Right lobe of liver (tissue), 4 donors: ENCODE measurements at regions not wholly inside any gene's neighbourhood (a gene's known extent, or its start where the extent isn't known, plus 50 kb on each side); places are given as distances from the start of the nearest gene placed in this dataset.

Experiments
- POLR2A ChIP-seq: fragments of 450-650 bp; IDR thresholded peaks from one replicate; pipeline ENCODE4 v1.6.1; 2017; ENCODE audit warnings: antibody characterized with exemption, mild to moderate bottlenecking
- TF ChIP-seq, protein P1 (sequence below), 4 donors: fragments of 200-600 bp in 3 of 4; fragments of 450-650 bp in 1 of 4; IDR thresholded peaks; one replicate each; pipeline versions ENCODE4 v1.5.1 to v1.8.0; 2016 to 2022; ENCODE audit warnings: antibody characterized with exemption in 4 of 4, mild to moderate bottlenecking in 2 of 4
- donor health status: DM: no; HTN: no; CAD: no.
- donor health status: DM: no; HTN: no; CAD: no.
- donor health status: DM: no; HTN: yes; CAD: no.

DNA sequence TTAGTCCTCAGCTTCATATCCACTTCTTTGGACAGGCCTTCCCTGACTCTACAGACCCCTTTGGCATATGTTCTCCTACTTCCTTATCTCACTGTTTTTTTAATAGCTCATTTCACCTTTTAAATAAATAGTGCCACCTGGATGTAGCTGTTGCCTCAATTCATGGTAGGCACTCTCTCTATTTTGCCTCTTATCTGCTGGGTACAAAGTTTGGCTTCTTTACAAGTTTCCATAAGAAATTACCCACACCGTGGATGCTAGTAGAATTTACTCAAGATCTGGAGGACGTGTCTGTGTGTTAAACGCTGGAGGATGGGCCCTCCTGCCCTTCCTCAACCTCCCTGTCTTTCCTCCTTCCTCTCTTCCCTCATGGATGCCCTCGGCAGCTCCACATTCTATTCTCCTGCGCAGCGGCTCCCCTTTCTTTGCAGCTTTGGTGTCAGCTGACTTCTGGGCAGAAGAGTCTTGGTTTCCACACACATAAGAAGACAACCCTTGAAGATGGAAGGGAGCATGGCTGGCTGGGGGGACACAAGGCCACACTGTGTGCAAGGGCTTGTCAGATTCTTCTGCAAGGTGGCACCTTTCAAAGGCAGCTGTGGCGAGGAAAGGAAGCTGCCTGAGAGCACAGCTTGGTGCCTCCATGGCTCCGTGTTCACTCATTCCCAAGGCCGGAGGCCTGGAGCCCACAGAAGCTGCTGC lies 212.6 kb downstream of the SNX19 start:
- no peak for TF ChIP-seq POLR2A
- TF ChIP-seq, protein P1, sequence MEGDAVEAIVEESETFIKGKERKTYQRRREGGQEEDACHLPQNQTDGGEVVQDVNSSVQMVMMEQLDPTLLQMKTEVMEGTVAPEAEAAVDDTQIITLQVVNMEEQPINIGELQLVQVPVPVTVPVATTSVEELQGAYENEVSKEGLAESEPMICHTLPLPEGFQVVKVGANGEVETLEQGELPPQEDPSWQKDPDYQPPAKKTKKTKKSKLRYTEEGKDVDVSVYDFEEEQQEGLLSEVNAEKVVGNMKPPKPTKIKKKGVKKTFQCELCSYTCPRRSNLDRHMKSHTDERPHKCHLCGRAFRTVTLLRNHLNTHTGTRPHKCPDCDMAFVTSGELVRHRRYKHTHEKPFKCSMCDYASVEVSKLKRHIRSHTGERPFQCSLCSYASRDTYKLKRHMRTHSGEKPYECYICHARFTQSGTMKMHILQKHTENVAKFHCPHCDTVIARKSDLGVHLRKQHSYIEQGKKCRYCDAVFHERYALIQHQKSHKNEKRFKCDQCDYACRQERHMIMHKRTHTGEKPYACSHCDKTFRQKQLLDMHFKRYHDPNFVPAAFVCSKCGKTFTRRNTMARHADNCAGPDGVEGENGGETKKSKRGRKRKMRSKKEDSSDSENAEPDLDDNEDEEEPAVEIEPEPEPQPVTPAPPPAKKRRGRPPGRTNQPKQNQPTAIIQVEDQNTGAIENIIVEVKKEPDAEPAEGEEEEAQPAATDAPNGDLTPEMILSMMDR (IDR thresholded peaks at IDR 0.05), result no peak
